GM18907 (cell line): ENCODE measurements at regions not wholly inside any gene's neighbourhood (a gene's known extent, or its start where the extent isn't known, plus 50 kb on each side); places are given as distances from the start of the nearest gene placed in this dataset.
"Not testable (repeated sequence)": the region's sequence is repeated elsewhere in the genome, so short reads cannot be mapped to it uniquely, and the experiment has no call there.

Experiments used
- ATAC-seq: cut with Tn5 transposase; IDR thresholded peaks from one replicate; pipeline ENCODE4 v1.9.1; 2021; ENCODE audit warnings: mild to moderate bottlenecking, moderate library complexity; ENCODE audit not compliant: unreplicated experiment

GRCh38 chr3:107465064-107465631 lies 57.6 kb upstream of the BBX start:
- no peak for ATAC-seq

DNA sequence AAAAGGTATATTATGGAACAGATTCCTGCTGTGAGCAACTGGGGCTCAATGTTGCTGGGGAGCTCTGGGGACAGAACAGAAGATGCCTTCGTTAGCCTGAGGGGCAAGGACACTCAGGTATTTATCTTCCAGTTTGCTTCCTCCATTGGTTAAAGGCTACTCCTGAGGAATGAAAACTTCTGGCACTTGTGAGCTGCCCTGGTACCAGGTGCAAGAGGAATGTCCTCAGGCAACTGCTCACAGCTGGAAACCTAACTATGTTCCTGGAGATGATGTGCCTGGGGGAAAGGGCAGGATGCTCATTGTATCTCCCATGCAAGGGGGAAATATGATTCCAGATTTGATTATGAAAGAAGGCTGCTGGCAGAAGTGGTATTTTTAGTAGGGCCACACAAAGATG lies 54.0 kb upstream of the BBX start:
- ATAC-seq, result no peak

- ATAC-seq, result not testable (repeated sequence)
These were observed 52.3 kb upstream of the BBX start for GRCh38 chr3:107470496-107470895.
